CD4-positive, alpha-beta memory T cell (primary cell): ENCODE measurements at regions not wholly inside any gene's neighbourhood (a gene's known extent, or its start where the extent isn't known, plus 50 kb on each side); places are given as distances from the start of the nearest gene placed in this dataset.

ENCODE experiments used
- CTCF ChIA-PET: fragments of 350-600 bp; sonication (Branson Sonifier 250); formaldehyde crosslinking; loops from one replicate; lab custom pipeline; 2021; ENCODE audit warnings: inconsistent platforms; ENCODE audit not compliant: partially characterized antibody; lab: Charles Lee
- POLR2A ChIA-PET: fragments of 350-600 bp; sonication (Branson Sonifier 250); formaldehyde crosslinking; loops from one replicate; lab custom pipeline; 2021; ENCODE audit not compliant: partially characterized antibody; lab: Charles Lee
- DNase-seq, 5 donors: peaks; one replicate each; pipeline versions ENCODE4 v3.0.0 to v3.0.0-alpha.2; 2020 to 2022; ENCODE audit warnings: mixed read lengths in 1 of 5
- H3K27ac ChIP-seq: one replicate; pipeline ENCODE4 v1.7.0; 2013; ENCODE audit warnings: low read depth, low read length
- H3K27me3 ChIP-seq: 2 replicates; pipeline ENCODE4 v1.7.0; 2013; ENCODE audit warnings: mild to moderate bottlenecking, low read length, moderate library complexity; ENCODE audit not compliant: insufficient read depth
- H3K36me3 ChIP-seq: 2 replicates; pipeline ENCODE4 v1.7.0; 2013; ENCODE audit warnings: mild to moderate bottlenecking, low read length, moderate library complexity; ENCODE audit not compliant: insufficient read depth
- H3K4me1 ChIP-seq: 2 replicates; pipeline ENCODE4 v1.7.0; 2013; ENCODE audit warnings: mild to moderate bottlenecking, low read length, moderate library complexity; ENCODE audit not compliant: insufficient read depth
- H3K4me3 ChIP-seq, 2 donors: one replicate each; pipeline ENCODE4 v1.7.0; 2013; ENCODE audit warnings: low read length in 2 of 2, mild to moderate bottlenecking in 1 of 2
- H3K9me3 ChIP-seq, 2 donors: one replicate each; pipeline ENCODE4 v1.7.0; 2013; ENCODE audit warnings: low read length in 2 of 2, control low read depth in 1 of 2; ENCODE audit not compliant: control insufficient read depth in 1 of 2
- H3K27ac Mint-ChIP-seq, 7 donors: one replicate each; pipeline ENCODE4 v1.8.0; 2020 to 2021; ENCODE audit warnings: mixed read lengths in 7 of 7, mild to moderate bottlenecking in 6 of 7, inconsistent platforms in 3 of 7, moderate library complexity in 3 of 7
- H3K27me3 Mint-ChIP-seq, 2 donors: one replicate each; pipeline ENCODE4 v1.8.0; 2020 to 2021; ENCODE audit warnings: mixed read lengths in 2 of 2
- H3K36me3 Mint-ChIP-seq, 2 donors: one replicate each; pipeline ENCODE4 v1.8.0; 2020 to 2021; ENCODE audit warnings: mixed read lengths in 2 of 2, inconsistent platforms in 1 of 2, mild to moderate bottlenecking in 1 of 2
- H3K4me1 Mint-ChIP-seq, 4 donors: one replicate each; pipeline ENCODE4 v1.8.0; 2020 to 2021; ENCODE audit warnings: mixed read lengths in 4 of 4, mild to moderate bottlenecking in 1 of 4
- H3K4me3 Mint-ChIP-seq, 8 donors: one replicate each; pipeline ENCODE4 v1.8.0; 2020 to 2021; ENCODE audit warnings: mixed read lengths in 8 of 8, mild to moderate bottlenecking in 7 of 8, moderate library complexity in 6 of 8, inconsistent platforms in 3 of 8
- H3K9me3 Mint-ChIP-seq, 8 donors: one replicate each; pipeline ENCODE4 v1.8.0; 2020 to 2021; ENCODE audit warnings: mixed read lengths in 8 of 8, mild to moderate bottlenecking in 5 of 8, inconsistent platforms in 3 of 8, moderate library complexity in 1 of 8
- intact Hi-C: fragments of 100-400 bp; cut with micrococcal nuclease; formaldehyde crosslinking; loops from one replicate; pipeline ENCODE4 v1.15.1; 2023

GRCh38 chr1:82901118-82901517, 1097.8 kb downstream of the TTLL7 start:
- Histone ChIP-seq H3K4me1 (no peaks in the 10 kb centered on the region), H3K4me3 (no peak overlapping the region), H3K27ac (no peak overlapping the region), H3K36me3 (no peaks in the 10 kb centered on the region), H3K9me3 (no peaks in the 10 kb centered on the region), H3K27me3 (no peaks in the 10 kb centered on the region)
- POLR2A ChIA-PET, result no interaction called here
- H3K9me3 Mint-ChIP-seq, result peaks cover 0 to 4% (median under 1%) of the 10 kb centered on the region in 8 donors
- H3K27me3 Mint-ChIP-seq, result no peaks in the 10 kb centered on the region
- H3K4me3 Mint-ChIP-seq, result no peak overlapping the region
- intact Hi-C loops, result no loop called here
- no peak overlapping the region for H3K27ac Mint-ChIP-seq
- CTCF ChIA-PET, result no interaction called here
- DNase-seq, result no peak
- H3K36me3 Mint-ChIP-seq, result no peaks in the 10 kb centered on the region
- H3K4me1 Mint-ChIP-seq, result no peaks in the 10 kb centered on the region

GRCh38 chr1:82899017-82899416, 1098.3 kb downstream of the ADGRL2 start:
- no peak for DNase-seq
- ChIA-PET POLR2A (no interaction called here), CTCF (no interaction called here)
- H3K9me3 ChIP-seq, result no peaks in the 10 kb centered on the region
- no peaks in the 10 kb centered on the region for H3K4me1 ChIP-seq
- intact Hi-C loops, result no loop called here
- H3K9me3 Mint-ChIP-seq, result peaks cover 0 to 4% (median under 1%) of the 10 kb centered on the region in 8 donors
- H3K27ac Mint-ChIP-seq, result no peak overlapping the region
- H3K27ac ChIP-seq, result no peak overlapping the region
- no peaks in the 10 kb centered on the region for H3K27me3 ChIP-seq
- H3K4me1 Mint-ChIP-seq, result no peaks in the 10 kb centered on the region
- H3K4me3 ChIP-seq, result no peak overlapping the region
- no peaks in the 10 kb centered on the region for H3K36me3 Mint-ChIP-seq
- H3K27me3 Mint-ChIP-seq, result no peaks in the 10 kb centered on the region
- no peaks in the 10 kb centered on the region for H3K36me3 ChIP-seq
- no peak overlapping the region for H3K4me3 Mint-ChIP-seq

- no peak overlapping the region for H3K27ac ChIP-seq
- no peak overlapping the region for H3K4me3 ChIP-seq
- CTCF ChIA-PET, result no interaction called here
- Mint-ChIP-seq H3K4me1 (no peaks in the 10 kb centered on the region), H3K4me3 (no peak overlapping the region), H3K9me3 (peaks cover 0 to 3% (median under 1%) of the 10 kb centered on the region in 8 donors), H3K27ac (no peak overlapping the region), H3K36me3 (no peaks in the 10 kb centered on the region), H3K27me3 (peaks cover 0 to 2% of the 10 kb centered on the region in 2 donors)
- H3K27me3 ChIP-seq, result no peaks in the 10 kb centered on the region
- no peaks in the 10 kb centered on the region for H3K9me3 ChIP-seq
- DNase-seq, result no peak
- no peaks in the 10 kb centered on the region for H3K4me1 ChIP-seq
- POLR2A ChIA-PET, result no interaction called here
- intact Hi-C loops, result no loop called here
- H3K36me3 ChIP-seq, result no peaks in the 10 kb centered on the region
These were observed 1096.8 kb downstream of the ADGRL2 start for GRCh38 chr1:82897549-82897948.

DNA sequence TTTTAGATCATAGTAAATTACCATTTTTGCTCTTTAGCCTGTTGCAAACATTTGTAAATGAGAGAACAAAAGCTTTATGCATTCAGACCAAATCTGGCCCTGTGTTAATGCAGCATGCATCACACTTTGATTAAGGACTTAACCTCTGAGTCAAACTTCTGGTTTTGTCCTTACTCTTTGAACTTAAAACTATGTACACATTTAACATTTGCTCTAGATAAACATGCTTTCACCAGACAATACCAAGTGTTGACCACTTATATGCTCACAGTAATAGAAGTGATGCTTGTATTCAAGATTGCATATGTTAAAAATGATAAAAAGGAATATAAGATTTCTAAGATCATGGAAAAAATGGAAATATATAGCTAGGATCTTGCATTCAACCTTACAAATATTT, 1095.3 kb downstream of the ADGRL2 start:
- Histone ChIP-seq H3K27me3 (no peaks in the 10 kb centered on the region), H3K36me3 (no peaks in the 10 kb centered on the region), H3K4me3 (no peak overlapping the region), H3K27ac (no peak overlapping the region), H3K4me1 (no peaks in the 10 kb centered on the region), H3K9me3 (no peaks in the 10 kb centered on the region)
- no peak overlapping the region for H3K27ac Mint-ChIP-seq
- CTCF ChIA-PET, result no interaction called here
- POLR2A ChIA-PET, result no interaction called here
- H3K4me1 Mint-ChIP-seq, result no peaks in the 10 kb centered on the region
- H3K4me3 Mint-ChIP-seq, result no peak overlapping the region
- DNase-seq, result no peak
- H3K9me3 Mint-ChIP-seq, result peaks cover 0 to 3% (median 1%) of the 10 kb centered on the region in 8 donors
- no peaks in the 10 kb centered on the region for H3K36me3 Mint-ChIP-seq
- H3K27me3 Mint-ChIP-seq, result peaks cover 0 to 2% of the 10 kb centered on the region in 2 donors
- intact Hi-C loops, result no loop called here

GRCh38 chr1:82894635-82895034, 1093.9 kb downstream of the ADGRL2 start:
- H3K4me1 ChIP-seq, result no peaks in the 10 kb centered on the region
- Mint-ChIP-seq H3K4me1 (no peaks in the 10 kb centered on the region), H3K27me3 (peaks cover 0 to 2% of the 10 kb centered on the region in 2 donors), H3K27ac (no peak overlapping the region), H3K4me3 (no peak overlapping the region), H3K36me3 (no peaks in the 10 kb centered on the region), H3K9me3 (peaks cover 0 to 3% (median under 1%) of the 10 kb centered on the region in 8 donors)
- ChIA-PET CTCF (no interaction called here), POLR2A (interaction anchor here (0.6 kb wide), 1 partner anchor 18 kb away, joined by 3 read pairs; no protein-coding TSS in a partner anchor)
- H3K4me3 ChIP-seq, result no peak overlapping the region
- no peaks in the 10 kb centered on the region for H3K36me3 ChIP-seq
- H3K27me3 ChIP-seq, result no peaks in the 10 kb centered on the region
- H3K9me3 ChIP-seq, result no peaks in the 10 kb centered on the region
- DNase-seq, result no peak
- no peak overlapping the region for H3K27ac ChIP-seq
- intact Hi-C loops, result no loop called here

- POLR2A ChIA-PET, result no interaction called here
- no peak for DNase-seq
- H3K27ac Mint-ChIP-seq, result no peak overlapping the region
- H3K4me3 Mint-ChIP-seq, result no peak overlapping the region
- Histone ChIP-seq H3K4me1 (no peaks in the 10 kb centered on the region), H3K27me3 (no peaks in the 10 kb centered on the region), H3K9me3 (no peaks in the 10 kb centered on the region), H3K4me3 (no peak overlapping the region), H3K27ac (no peak overlapping the region), H3K36me3 (no peaks in the 10 kb centered on the region)
- peaks cover 0 to 4% (median 2%) of the 10 kb centered on the region in 8 donors for H3K9me3 Mint-ChIP-seq
- CTCF ChIA-PET, result no interaction called here
- intact Hi-C loops, result no loop called here
- peaks cover 0 to 2% of the 10 kb centered on the region in 2 donors for H3K27me3 Mint-ChIP-seq
- no peaks in the 10 kb centered on the region for H3K36me3 Mint-ChIP-seq
- no peaks in the 10 kb centered on the region for H3K4me1 Mint-ChIP-seq
These were observed 1093.2 kb downstream of the ADGRL2 start for GRCh38 chr1:82893712-82894470.

DNA sequence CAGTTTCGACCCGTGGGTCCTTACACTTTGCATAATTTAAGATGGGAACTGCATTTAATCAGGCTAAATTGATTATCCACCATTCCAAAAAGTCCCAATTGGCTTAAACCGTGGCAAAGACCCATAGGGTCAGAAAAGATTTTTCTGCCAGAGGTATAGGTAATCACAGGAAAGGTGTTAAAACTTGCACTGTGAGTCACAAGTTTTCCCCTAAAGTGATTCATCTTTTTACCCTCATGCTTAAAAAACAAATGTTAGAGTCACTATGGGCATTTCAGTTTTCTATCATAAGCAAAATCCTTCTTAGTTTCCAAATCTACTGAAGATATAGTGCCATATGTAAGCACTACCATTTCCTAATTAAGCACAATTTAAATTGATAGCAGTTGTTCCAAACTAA, 1079.8 kb downstream of the ADGRL2 start:
- ChIA-PET CTCF (interaction anchor here (1.4 kb wide), 1 partner anchor 8 kb away, joined by 4 read pairs; no protein-coding TSS in a partner anchor), POLR2A (no interaction called here)
- Histone ChIP-seq H3K27ac (no peak overlapping the region), H3K4me1 (no peaks in the 10 kb centered on the region), H3K9me3 (no peaks in the 10 kb centered on the region), H3K27me3 (no peaks in the 10 kb centered on the region), H3K4me3 (no peak overlapping the region), H3K36me3 (no peaks in the 10 kb centered on the region)
- peaks cover 0 to 3% (median 0%) of the 10 kb centered on the region in 8 donors for H3K9me3 Mint-ChIP-seq
- no peaks in the 10 kb centered on the region for H3K36me3 Mint-ChIP-seq
- H3K4me1 Mint-ChIP-seq, result no peaks in the 10 kb centered on the region
- no peak overlapping the region for H3K4me3 Mint-ChIP-seq
- H3K27ac Mint-ChIP-seq, result no peak overlapping the region
- no peak for DNase-seq
- no peaks in the 10 kb centered on the region for H3K27me3 Mint-ChIP-seq
- intact Hi-C loops, result no loop called here
